ENCODE measurements at regions not wholly inside any gene's neighbourhood (a gene's known extent, or its start where the extent isn't known, plus 50 kb on each side); places are given as distances from the start of the nearest gene placed in this dataset.

DNA sequence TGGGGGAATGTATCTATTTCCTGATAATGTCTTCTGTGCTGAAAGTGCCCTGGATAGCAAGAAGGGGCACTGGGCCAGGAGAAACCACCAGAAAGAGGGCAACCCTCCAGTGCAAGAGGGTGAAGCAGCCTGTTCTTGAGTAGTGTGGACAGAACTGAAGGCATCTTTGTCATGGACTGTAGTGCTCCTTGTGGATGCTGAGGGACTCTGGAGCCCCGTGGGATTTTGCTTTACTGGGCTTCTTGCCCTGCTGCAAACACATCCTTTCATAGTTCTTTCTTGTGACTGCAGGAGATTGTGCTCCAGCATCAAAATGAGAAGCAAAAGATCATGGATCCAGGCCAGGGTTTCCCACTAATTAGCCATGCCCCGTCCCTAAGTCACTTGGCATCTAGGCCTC is 300.6 kb downstream of the ZNF326 start:
- TF ChIP-seq TAF1 (IDR thresholded peaks at IDR 0.05; ENCODE audit: borderline replicate concordance, low read depth, low read length), result no peak
- TF ChIP-seq POLR2A (IDR thresholded peaks at IDR 0.05; ENCODE audit: low read depth, low read length), result no peak
- TF ChIP-seq POLR2AphosphoS5 (IDR thresholded peaks at IDR 0.05; ENCODE audit: low read depth, low read length), result no peak

Data from GM12892 (cell line).